HCT116 (cell line): ENCODE measurements at regions not wholly inside any gene's neighbourhood (a gene's known extent, or its start where the extent isn't known, plus 50 kb on each side); places are given as distances from the start of the nearest gene placed in this dataset.
"Not testable (repeated sequence)": the region's sequence is repeated elsewhere in the genome, so short reads cannot be mapped to it uniquely, and the experiment has no call there.

Experiments
- ATAC-seq: fragments of 200-7000 bp; cut with Tn5 transposase; 2 replicates; pipeline ENCODE4 v1.9.1; 2020; ENCODE audit warnings: mild to moderate bottlenecking, moderate library complexity
- BruUV-seq: library from RNA; stranded (reverse); fragments of 400-500 nt; replicated peaks from 2 replicates; lab custom pipeline; 2021; lab: Mats Ljungman, UMichigan
- CTCF ChIA-PET: fragments of 300-600 bp; sonication (Branson Sonifier 250); formaldehyde crosslinking; loops from one replicate; lab custom pipeline; 2021; ENCODE audit warnings: antibody characterized with exemption; lab: Charles Lee
- POLR2A ChIA-PET: fragments of 300-600, 350-600 bp; sonication (Branson Sonifier 250); formaldehyde crosslinking; loops from one replicate; lab custom pipeline; 2021; ENCODE audit warnings: antibody characterized with exemption; lab: Charles Lee
- RAD21 ChIA-PET, 2 experiments: fragments of 300-600 bp; sonication (Branson Sonifier 250); formaldehyde crosslinking; loops; one replicate each; lab custom pipeline; 2023; ENCODE audit warnings: low total read pairs in 2 of 2; ENCODE audit not compliant: uncharacterized antibody in 2 of 2, unreplicated experiment in 2 of 2, low non-redundant PET in 1 of 2; lab: Charles Lee
- DNase-seq: peaks from one replicate; pipeline ENCODE4 v3.0.0-alpha.2; 2010; ENCODE audit warnings: low read depth, low spot score
- H2AFZ ChIP-seq: fragments of 200-600 bp; shearing (Covaris generic), sonication (generic); 2 replicates; pipeline ENCODE4 v1.6.1; 2017; ENCODE audit warnings: low read depth, mixed run types, mixed read lengths, antibody characterized with exemption, low read length; ENCODE audit not compliant: poor library complexity, severe bottlenecking
- H3K27ac ChIP-seq: 2 replicates; pipeline ENCODE4 v1.5.1; 2012; ENCODE audit warnings: low read depth, low read length
- H3K27me3 ChIP-seq: fragments of 200-600 bp; sonication (generic); 2 replicates; pipeline ENCODE4 v1.6.1; 2016; ENCODE audit warnings: mixed run types, low read length, mixed read lengths; ENCODE audit not compliant: insufficient read depth
- H3K36me3 ChIP-seq, 2 experiments: fragments of 200-500 bp in 1 of 2; fragments of 200-600 bp in 1 of 2; sonication (Bioruptor generic) in 1 of 2; sonication (generic) in 1 of 2; 2 replicates each; pipeline versions ENCODE4 v1.5.1 to v1.6.1; 2014 to 2016; ENCODE audit warnings: low read length in 2 of 2, inconsistent platforms in 1 of 2, mixed read lengths in 1 of 2, mixed run types in 1 of 2; ENCODE audit not compliant: insufficient read depth in 2 of 2, control insufficient read depth in 1 of 2
- H3K4me1 ChIP-seq, 2 experiments: fragments of 200-600 bp in 1 of 2; sonication (generic) in 1 of 2; 2 replicates each; pipeline versions ENCODE4 v1.5.1 to v1.6.1; 2012 to 2017; ENCODE audit warnings: low read length in 2 of 2, inconsistent platforms in 1 of 2, mild to moderate bottlenecking in 1 of 2, mixed read lengths in 1 of 2, mixed run types in 1 of 2, moderate library complexity in 1 of 2; ENCODE audit not compliant: insufficient read depth in 2 of 2, control insufficient read depth in 1 of 2
- H3K4me2 ChIP-seq: fragments of 200-600 bp; sonication (generic); 2 replicates; pipeline ENCODE4 v1.6.1; 2017; ENCODE audit warnings: mixed run types, low read length, mixed read lengths
- H3K4me3 ChIP-seq, 2 experiments: fragments of 200-600 bp in 1 of 2; sonication (generic) in 1 of 2; replicated peaks in 1 of 2; 2 replicates each; pipeline ENCODE4 v1.5.1; 2011 to 2016; ENCODE audit warnings: low read length in 2 of 2, control low read depth in 1 of 2, low read depth in 1 of 2, mild to moderate bottlenecking in 1 of 2, mixed read lengths in 1 of 2, mixed run types in 1 of 2
- H3K79me2 ChIP-seq: fragments of 200-600 bp; sonication (generic); 2 replicates; pipeline ENCODE4 v1.6.1; 2017; ENCODE audit warnings: mild to moderate bottlenecking, mixed run types, low read length, moderate library complexity, mixed read lengths; ENCODE audit not compliant: insufficient read depth
- H3K9ac ChIP-seq: fragments of 200-600 bp; sonication (generic); 2 replicates; pipeline ENCODE4 v1.6.1; 2016; ENCODE audit warnings: low read length, mixed read lengths
- H3K9me2 ChIP-seq: fragments of 200-600 bp; sonication (generic), shearing (Covaris generic); 2 replicates; pipeline ENCODE4 v1.6.1; 2017; ENCODE audit warnings: mixed run types, mild to moderate bottlenecking, moderate library complexity; ENCODE audit not compliant: insufficient read depth
- H3K9me3 ChIP-seq, 2 experiments: fragments of 200-500 bp in 1 of 2; fragments of 200-600 bp in 1 of 2; sonication (Bioruptor generic) in 1 of 2; sonication (generic) in 1 of 2; 2 replicates each; pipeline ENCODE4 v1.6.1; 2014 to 2017; ENCODE audit warnings: low read length in 2 of 2, mixed read lengths in 2 of 2, inconsistent platforms in 1 of 2, low read depth in 1 of 2, mild to moderate bottlenecking in 1 of 2, mixed run types in 1 of 2, moderate library complexity in 1 of 2; ENCODE audit not compliant: control insufficient read depth in 1 of 2, insufficient read depth in 1 of 2
- H4K20me1 ChIP-seq: fragments of 200-600 bp; sonication (generic), shearing (Covaris generic); 2 replicates; pipeline ENCODE4 v1.6.1; 2017; ENCODE audit warnings: mixed run types, mild to moderate bottlenecking, moderate library complexity; ENCODE audit not compliant: insufficient read depth
- CBX3 ChIP-seq: IDR thresholded peaks from 2 replicates; pipeline ENCODE4 v1.6.1; 2012; ENCODE audit warnings: low read depth
- CEBPB ChIP-seq: IDR thresholded peaks from 2 replicates; pipeline ENCODE4 v1.6.1; 2012; ENCODE audit warnings: low read depth
- EGR1 ChIP-seq: IDR thresholded peaks from 2 replicates; pipeline ENCODE4 v1.6.1; 2012; ENCODE audit warnings: low read depth
- EZH2phosphoT487 ChIP-seq: fragments of 200-600 bp; IDR thresholded peaks from 2 replicates; pipeline ENCODE4 v1.6.1; 2018; ENCODE audit warnings: antibody characterized with exemption, borderline replicate concordance
- intact Hi-C: fragments of 100-400 bp; cut with micrococcal nuclease; formaldehyde crosslinking; loops from 2 replicates; pipeline ENCODE4 v1.10.0; 2022
- TF ChIP-seq, protein P1 (sequence below): IDR thresholded peaks from 2 replicates; pipeline ENCODE4 v1.6.1; 2012; ENCODE audit warnings: low read depth
- TF ChIP-seq, protein P2 (sequence below): IDR thresholded peaks from 2 replicates; pipeline ENCODE4 v1.6.1; 2012
- TF ChIP-seq, protein P3 (sequence below): IDR thresholded peaks from 2 replicates; pipeline ENCODE4 v1.6.1; 2012

DNA sequence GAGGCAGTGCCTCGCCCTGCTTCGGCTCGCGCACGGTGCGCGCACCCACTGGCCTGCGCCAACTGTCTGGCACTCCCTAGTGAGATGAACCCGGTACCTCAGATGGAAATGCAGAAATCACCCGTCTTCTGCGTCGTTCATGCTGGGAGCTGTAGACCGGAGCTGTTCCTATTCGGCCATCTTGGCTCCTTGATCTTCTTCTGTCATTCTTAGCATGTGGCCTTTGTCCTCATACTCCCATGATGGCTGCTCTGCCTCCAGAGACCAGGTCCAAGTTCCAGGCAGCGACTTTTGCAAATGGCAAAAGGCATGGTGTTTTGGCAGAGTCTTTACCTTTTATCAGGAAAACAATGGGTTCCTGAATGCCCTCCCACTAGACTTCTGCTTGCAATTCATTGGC is 102.6 kb upstream of the SKOR2 start:
- RAD21 ChIA-PET, CTCF ChIA-PET, H3K9ac ChIP-seq, H3K9me2 ChIP-seq, H3K79me2 ChIP-seq, H3K27me3 ChIP-seq, BruUV-seq, intact Hi-C loops, ATAC-seq, DNase-seq, H3K4me1 ChIP-seq, POLR2A ChIA-PET, H3K4me3 ChIP-seq, H3K27ac ChIP-seq, H3K9me3 ChIP-seq, H4K20me1 ChIP-seq, H2AFZ ChIP-seq, H3K36me3 ChIP-seq, H3K4me2 ChIP-seq: not testable (repeated sequence)

DNA sequence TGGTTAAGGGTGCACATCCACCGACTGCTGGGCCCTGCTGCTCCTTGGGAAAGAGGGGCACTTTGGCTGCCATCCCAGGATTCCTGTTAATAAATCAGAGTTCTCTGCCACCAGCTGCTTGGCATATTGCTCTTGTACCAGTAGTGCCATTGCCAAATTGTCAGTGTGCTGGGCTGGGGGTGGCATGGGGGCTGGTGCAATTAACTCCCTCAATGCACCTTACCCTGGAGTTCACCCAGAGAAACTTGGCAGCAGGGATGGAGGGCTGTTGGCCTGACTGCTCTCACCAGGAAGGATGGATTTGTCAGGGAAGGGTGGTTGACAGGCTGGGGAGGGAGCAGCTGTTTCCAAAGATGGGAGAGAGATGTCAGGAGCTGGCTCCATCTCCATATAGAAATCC is 94.6 kb upstream of the SKOR2 start:
- no peak for DNase-seq
- Histone ChIP-seq H4K20me1 (no peaks in the 10 kb centered on the region), H3K9me2 (no peaks in the 10 kb centered on the region), H3K27me3 (peaks cover 39% of the 10 kb centered on the region), H3K36me3 (no peaks in the 10 kb centered on the region), H3K9ac (no peak overlapping the region), H3K4me2 (no peak overlapping the region), H3K27ac (no peak overlapping the region), H3K9me3 (no peaks in the 10 kb centered on the region), H3K4me3 (no peak overlapping the region), H3K4me1 (no peaks in the 10 kb centered on the region), H2AFZ (no peak overlapping the region), H3K79me2 (no peaks in the 10 kb centered on the region)
- ChIA-PET POLR2A (no interaction called here), RAD21 (no interaction called here), CTCF (no interaction called here)
- no peak for ATAC-seq
- intact Hi-C loops, result no loop called here
- TF ChIP-seq CEBPB (no peak), EZH2phosphoT487 (no peak), CBX3 (no peak), EGR1 (no peak)
- TF ChIP-seq, protein P1, sequence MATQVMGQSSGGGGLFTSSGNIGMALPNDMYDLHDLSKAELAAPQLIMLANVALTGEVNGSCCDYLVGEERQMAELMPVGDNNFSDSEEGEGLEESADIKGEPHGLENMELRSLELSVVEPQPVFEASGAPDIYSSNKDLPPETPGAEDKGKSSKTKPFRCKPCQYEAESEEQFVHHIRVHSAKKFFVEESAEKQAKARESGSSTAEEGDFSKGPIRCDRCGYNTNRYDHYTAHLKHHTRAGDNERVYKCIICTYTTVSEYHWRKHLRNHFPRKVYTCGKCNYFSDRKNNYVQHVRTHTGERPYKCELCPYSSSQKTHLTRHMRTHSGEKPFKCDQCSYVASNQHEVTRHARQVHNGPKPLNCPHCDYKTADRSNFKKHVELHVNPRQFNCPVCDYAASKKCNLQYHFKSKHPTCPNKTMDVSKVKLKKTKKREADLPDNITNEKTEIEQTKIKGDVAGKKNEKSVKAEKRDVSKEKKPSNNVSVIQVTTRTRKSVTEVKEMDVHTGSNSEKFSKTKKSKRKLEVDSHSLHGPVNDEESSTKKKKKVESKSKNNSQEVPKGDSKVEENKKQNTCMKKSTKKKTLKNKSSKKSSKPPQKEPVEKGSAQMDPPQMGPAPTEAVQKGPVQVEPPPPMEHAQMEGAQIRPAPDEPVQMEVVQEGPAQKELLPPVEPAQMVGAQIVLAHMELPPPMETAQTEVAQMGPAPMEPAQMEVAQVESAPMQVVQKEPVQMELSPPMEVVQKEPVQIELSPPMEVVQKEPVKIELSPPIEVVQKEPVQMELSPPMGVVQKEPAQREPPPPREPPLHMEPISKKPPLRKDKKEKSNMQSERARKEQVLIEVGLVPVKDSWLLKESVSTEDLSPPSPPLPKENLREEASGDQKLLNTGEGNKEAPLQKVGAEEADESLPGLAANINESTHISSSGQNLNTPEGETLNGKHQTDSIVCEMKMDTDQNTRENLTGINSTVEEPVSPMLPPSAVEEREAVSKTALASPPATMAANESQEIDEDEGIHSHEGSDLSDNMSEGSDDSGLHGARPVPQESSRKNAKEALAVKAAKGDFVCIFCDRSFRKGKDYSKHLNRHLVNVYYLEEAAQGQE, result no peak
- TF ChIP-seq, protein P2, sequence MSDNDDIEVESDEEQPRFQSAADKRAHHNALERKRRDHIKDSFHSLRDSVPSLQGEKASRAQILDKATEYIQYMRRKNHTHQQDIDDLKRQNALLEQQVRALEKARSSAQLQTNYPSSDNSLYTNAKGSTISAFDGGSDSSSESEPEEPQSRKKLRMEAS, result no peak
- TF ChIP-seq, protein P3, sequence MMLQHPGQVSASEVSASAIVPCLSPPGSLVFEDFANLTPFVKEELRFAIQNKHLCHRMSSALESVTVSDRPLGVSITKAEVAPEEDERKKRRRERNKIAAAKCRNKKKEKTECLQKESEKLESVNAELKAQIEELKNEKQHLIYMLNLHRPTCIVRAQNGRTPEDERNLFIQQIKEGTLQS, result no peak
- no TSS peak for BruUV-seq
